Esophagus muscularis mucosa (tissue), 3 donors: ENCODE measurements at regions not wholly inside any gene's neighbourhood (a gene's known extent, or its start where the extent isn't known, plus 50 kb on each side); places are given as distances from the start of the nearest gene placed in this dataset.

ENCODE experiments used
- CTCF ChIP-seq, 3 experiments: fragments of 200-600 bp in 2 of 3; fragments of 450-650 bp in 1 of 3; sonication (generic) in 2 of 3; IDR thresholded peaks; one replicate each; pipeline ENCODE4 v1.5.1; 2017 to 2019; ENCODE audit warnings: antibody characterized with exemption in 3 of 3, mild to moderate bottlenecking in 2 of 3, moderate library complexity in 1 of 3
- POLR2A ChIP-seq: fragments of 450-650 bp; IDR thresholded peaks from one replicate; pipeline ENCODE4 v1.6.1; 2017; ENCODE audit warnings: antibody characterized with exemption, moderate library complexity, mild to moderate bottlenecking, low read depth
- POLR2AphosphoS5 ChIP-seq, 2 donors: sonication (generic); formaldehyde crosslinking; IDR thresholded peaks; one replicate each; pipeline ENCODE4 v1.6.1; 2017; ENCODE audit warnings: antibody characterized with exemption in 2 of 2

- TF ChIP-seq CTCF (IDR thresholded peaks at IDR 0.05) (no peak), POLR2A (no peak), POLR2AphosphoS5 (IDR thresholded peaks at IDR 0.05) (no peak)
These were observed 72.1 kb upstream of the ZNF618 start for GRCh38 chr9:113803811-113804589.
